Fibroblast of lung (primary cell): ENCODE measurements at regions not wholly inside any gene's neighbourhood (a gene's known extent, or its start where the extent isn't known, plus 50 kb on each side); places are given as distances from the start of the nearest gene placed in this dataset.

ENCODE experiments used
- DNase-seq, 2 donors: peaks; one replicate each; pipeline versions ENCODE4 v3.0.0 to v3.0.0-alpha.2; 2010; ENCODE audit warnings: low read depth in 2 of 2
- H2AFZ ChIP-seq: 2 replicates; pipeline ENCODE4 v1.5.1; 2012; ENCODE audit warnings: low read length, control low read depth, inconsistent platforms
- H3K27ac ChIP-seq: 2 replicates; pipeline ENCODE4 v1.5.1; 2011; ENCODE audit warnings: low read length, control low read depth; ENCODE audit not compliant: insufficient read depth
- H3K27me3 ChIP-seq: 2 replicates; pipeline ENCODE4 v1.5.1; 2011; ENCODE audit warnings: mild to moderate bottlenecking, low read length; ENCODE audit not compliant: control insufficient read depth, insufficient read depth
- H3K36me3 ChIP-seq: 2 replicates; pipeline ENCODE4 v1.5.1; 2011; ENCODE audit warnings: low read length; ENCODE audit not compliant: control insufficient read depth, insufficient read depth
- H3K4me1 ChIP-seq: 2 replicates; pipeline ENCODE4 v1.5.1; 2011; ENCODE audit warnings: low read length; ENCODE audit not compliant: control insufficient read depth, insufficient read depth; ENCODE audit errors: extremely low read depth
- H3K4me2 ChIP-seq: 2 replicates; pipeline ENCODE4 v1.5.1; 2011; ENCODE audit warnings: low read length, control low read depth; ENCODE audit not compliant: insufficient read depth; ENCODE audit errors: extremely low read depth
- H3K4me3 ChIP-seq, 4 experiments: fragments of 200-600 bp in 1 of 4; sonication (generic) in 1 of 4; replicated peaks in 1 of 4; 2 replicates each; pipeline ENCODE4 v1.5.1; 2011 to 2016; ENCODE audit warnings: low read length in 4 of 4, low read depth in 3 of 4, mild to moderate bottlenecking in 3 of 4, control low read depth in 2 of 4, inconsistent platforms in 1 of 4, mixed read lengths in 1 of 4; ENCODE audit not compliant: insufficient read depth in 1 of 4; ENCODE audit errors: control extremely low read depth in 1 of 4
- H3K79me2 ChIP-seq: 2 replicates; pipeline ENCODE4 v1.5.1; 2012; ENCODE audit warnings: mild to moderate bottlenecking, low read length, inconsistent platforms; ENCODE audit not compliant: control insufficient read depth, insufficient read depth
- H3K9ac ChIP-seq: 2 replicates; pipeline ENCODE4 v1.5.1; 2011; ENCODE audit warnings: mild to moderate bottlenecking, low read length, control low read depth; ENCODE audit not compliant: insufficient read depth
- H3K9me3 ChIP-seq: 2 replicates; pipeline ENCODE4 v1.5.1; 2012; ENCODE audit warnings: low read depth, low read length; ENCODE audit not compliant: control insufficient read depth, insufficient read depth
- H4K20me1 ChIP-seq: 2 replicates; pipeline ENCODE4 v1.5.1; 2011; ENCODE audit warnings: low read length; ENCODE audit not compliant: control insufficient read depth, insufficient read depth; ENCODE audit errors: extremely low read depth
- EZH2 ChIP-seq: IDR thresholded peaks from 2 replicates; pipeline ENCODE4 v1.5.1; 2012; ENCODE audit warnings: low read length, control low read depth, mild to moderate bottlenecking; ENCODE audit errors: missing control alignments
- TF ChIP-seq, protein P1 (sequence below), 2 donors: IDR thresholded peaks in 1 of 2; conservative IDR thresholded peaks in 1 of 2; 1 replicate in 1 of 2; 2 replicates in 1 of 2; pipeline ENCODE4 v1.5.1; 2011 to 2012; ENCODE audit warnings: low read length in 2 of 2, control low read depth in 1 of 2, inconsistent platforms in 1 of 2, low read depth in 1 of 2, mild to moderate bottlenecking in 1 of 2

GRCh38 chr18:66757946-66758345, 154.1 kb upstream of the CDH19 start:
- Histone ChIP-seq H3K4me1 (no peaks in the 10 kb centered on the region), H3K4me2 (no peak overlapping the region), H2AFZ (no peak overlapping the region), H3K4me3 (no peak overlapping the region), H3K36me3 (no peaks in the 10 kb centered on the region), H3K9ac (no peak overlapping the region), H4K20me1 (no peaks in the 10 kb centered on the region), H3K27ac (no peak overlapping the region), H3K27me3 (no peaks in the 10 kb centered on the region), H3K9me3 (no peaks in the 10 kb centered on the region), H3K79me2 (no peaks in the 10 kb centered on the region)
- TF ChIP-seq, protein P1, sequence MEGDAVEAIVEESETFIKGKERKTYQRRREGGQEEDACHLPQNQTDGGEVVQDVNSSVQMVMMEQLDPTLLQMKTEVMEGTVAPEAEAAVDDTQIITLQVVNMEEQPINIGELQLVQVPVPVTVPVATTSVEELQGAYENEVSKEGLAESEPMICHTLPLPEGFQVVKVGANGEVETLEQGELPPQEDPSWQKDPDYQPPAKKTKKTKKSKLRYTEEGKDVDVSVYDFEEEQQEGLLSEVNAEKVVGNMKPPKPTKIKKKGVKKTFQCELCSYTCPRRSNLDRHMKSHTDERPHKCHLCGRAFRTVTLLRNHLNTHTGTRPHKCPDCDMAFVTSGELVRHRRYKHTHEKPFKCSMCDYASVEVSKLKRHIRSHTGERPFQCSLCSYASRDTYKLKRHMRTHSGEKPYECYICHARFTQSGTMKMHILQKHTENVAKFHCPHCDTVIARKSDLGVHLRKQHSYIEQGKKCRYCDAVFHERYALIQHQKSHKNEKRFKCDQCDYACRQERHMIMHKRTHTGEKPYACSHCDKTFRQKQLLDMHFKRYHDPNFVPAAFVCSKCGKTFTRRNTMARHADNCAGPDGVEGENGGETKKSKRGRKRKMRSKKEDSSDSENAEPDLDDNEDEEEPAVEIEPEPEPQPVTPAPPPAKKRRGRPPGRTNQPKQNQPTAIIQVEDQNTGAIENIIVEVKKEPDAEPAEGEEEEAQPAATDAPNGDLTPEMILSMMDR (conservative IDR thresholded peaks at IDR 0.05 in 1 of 2, IDR thresholded peaks at IDR 0.05 in 1 of 2; ENCODE audit: low read depth in 1 of 2, low read length in 2 of 2), result no peak
- no peak for TF ChIP-seq EZH2
- peak in 1 of 2 donors; percentile 55 for DNase-seq

DNA sequence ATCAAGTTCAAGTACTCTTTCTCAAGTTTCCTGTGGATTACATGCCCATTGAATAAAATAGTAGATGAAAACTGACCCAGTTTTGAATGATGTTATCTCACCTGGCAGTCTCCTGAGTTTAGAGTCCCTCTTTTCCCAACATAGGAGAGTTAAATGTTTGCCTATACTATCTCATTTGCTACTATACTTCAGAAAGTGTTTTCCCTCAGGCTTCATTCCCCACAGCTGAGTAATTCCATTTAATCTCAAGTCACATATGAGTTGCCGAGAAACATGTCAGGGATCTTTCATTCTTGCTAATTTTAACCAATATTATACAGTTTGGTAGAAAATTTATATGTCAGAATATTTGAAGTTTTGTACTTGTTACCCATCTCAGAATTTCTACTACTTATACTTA, 150.4 kb upstream of the CDH19 start:
- Histone ChIP-seq H3K36me3 (no peaks in the 10 kb centered on the region), H3K27ac (no peak overlapping the region)
- DNase-seq, result no peak

DNA sequence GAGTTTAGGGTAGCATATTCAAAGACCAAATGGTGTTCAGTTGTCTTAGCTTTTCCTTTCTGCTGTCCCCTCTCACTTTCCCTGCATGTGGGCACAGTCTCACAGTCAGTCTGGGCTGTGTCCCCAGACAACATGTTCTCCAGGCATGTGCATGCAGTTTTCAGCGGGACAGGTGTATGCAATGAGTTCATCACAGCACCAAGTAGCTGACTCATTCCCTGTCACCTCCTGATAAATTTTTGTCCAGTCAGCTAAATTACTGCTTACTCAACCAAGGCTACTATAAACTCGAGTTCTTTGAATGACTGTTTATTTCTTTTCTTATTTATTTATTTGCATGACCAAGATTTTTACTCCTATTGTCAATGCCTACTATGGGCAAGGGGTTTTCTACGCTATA, 148.8 kb upstream of the CDH19 start:
- H3K9me3 ChIP-seq, result no peaks in the 10 kb centered on the region
- no peaks in the 10 kb centered on the region for H3K36me3 ChIP-seq
- no peak for TF ChIP-seq EZH2
- TF ChIP-seq, protein P1 (conservative IDR thresholded peaks at IDR 0.05 in 1 of 2, IDR thresholded peaks at IDR 0.05 in 1 of 2; ENCODE audit: low read depth in 1 of 2, low read length in 2 of 2), result no peak
- no peaks in the 10 kb centered on the region for H4K20me1 ChIP-seq
- H3K79me2 ChIP-seq, result no peaks in the 10 kb centered on the region
- no peak overlapping the region for H3K4me3 ChIP-seq
- no peak overlapping the region for H3K9ac ChIP-seq
- no peak overlapping the region for H3K4me2 ChIP-seq
- H3K27ac ChIP-seq, result no peak overlapping the region
- peak in 1 of 2 donors; percentile 14 for DNase-seq
- no peaks in the 10 kb centered on the region for H3K27me3 ChIP-seq
- no peaks in the 10 kb centered on the region for H3K4me1 ChIP-seq
- no peak overlapping the region for H2AFZ ChIP-seq

More for the DNA sequence above, 150.4 kb upstream of the CDH19 start:
- no peak overlapping the region for H3K9ac ChIP-seq
- TF ChIP-seq, protein P1 (conservative IDR thresholded peaks at IDR 0.05 in 1 of 2, IDR thresholded peaks at IDR 0.05 in 1 of 2; ENCODE audit: low read depth in 1 of 2, low read length in 2 of 2), result no peak
- no peak for TF ChIP-seq EZH2
- H3K9me3 ChIP-seq, result no peaks in the 10 kb centered on the region
- H3K79me2 ChIP-seq, result no peaks in the 10 kb centered on the region
- H3K4me2 ChIP-seq, result no peak overlapping the region
- no peaks in the 10 kb centered on the region for H4K20me1 ChIP-seq
- H3K4me1 ChIP-seq, result no peaks in the 10 kb centered on the region
- no peak overlapping the region for H3K4me3 ChIP-seq
- no peak overlapping the region for H2AFZ ChIP-seq
- H3K27me3 ChIP-seq, result no peaks in the 10 kb centered on the region
